H54 (cell line): ENCODE measurements at regions not wholly inside any gene's neighbourhood (a gene's known extent, or its start where the extent isn't known, plus 50 kb on each side); places are given as distances from the start of the nearest gene placed in this dataset.
"Not testable (repeated sequence)": the region's sequence is repeated elsewhere in the genome, so short reads cannot be mapped to it uniquely, and the experiment has no call there.

Source experiments
- DNase-seq: peaks from one replicate; pipeline ENCODE4 v3.0.0; 2011; ENCODE audit warnings: low spot score, mixed read lengths; ENCODE audit not compliant: insufficient read length
- FAIRE-seq: peaks from 3 replicates; lab custom pipeline; 2011; peaks lifted over from hg19 to GRCh38; lab: Jason Lieb, UNC
- POLR2A ChIP-seq: IDR thresholded peaks from 2 replicates; pipeline ENCODE4 v1.6.1; 2011; ENCODE audit warnings: low read depth, mild to moderate bottlenecking, low read length

DNA sequence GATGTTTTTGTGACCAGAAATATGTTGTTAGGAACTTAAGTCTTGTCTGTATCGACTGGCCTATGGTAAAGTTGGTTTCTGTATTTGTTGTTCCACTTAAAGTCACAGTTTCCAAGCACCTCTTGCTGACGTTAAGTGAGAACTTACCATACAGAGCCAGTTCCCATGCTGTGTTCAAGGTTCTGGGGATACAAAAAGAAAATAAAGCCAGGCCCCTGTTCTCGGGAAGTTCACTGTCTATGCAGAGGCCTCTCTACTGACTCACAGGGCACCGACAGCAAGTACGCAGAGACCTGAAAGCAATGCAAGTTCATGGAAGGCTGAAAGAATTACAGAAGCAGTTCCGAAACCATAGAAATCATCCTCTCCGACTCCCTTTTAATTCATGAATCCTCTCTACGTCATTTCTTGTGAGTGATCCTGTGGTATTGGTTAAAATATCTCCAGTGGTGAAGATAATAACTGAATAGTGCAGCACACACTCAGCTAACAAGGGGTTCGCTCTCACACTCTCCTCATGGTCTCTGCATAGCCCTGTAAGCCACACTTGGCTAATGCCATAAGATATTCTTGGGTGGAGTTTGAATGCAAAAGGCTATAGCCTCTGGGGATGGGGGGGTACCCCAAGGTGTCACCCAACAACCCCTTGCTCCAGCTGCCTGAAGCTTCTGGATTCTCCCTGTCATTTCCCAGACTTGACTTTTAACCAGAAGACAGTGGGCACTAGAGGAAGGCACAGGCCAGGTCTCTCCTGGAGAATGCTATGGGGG, 91.2 kb upstream of the EXOC2 start:
- FAIRE-seq = no peak

DNA sequence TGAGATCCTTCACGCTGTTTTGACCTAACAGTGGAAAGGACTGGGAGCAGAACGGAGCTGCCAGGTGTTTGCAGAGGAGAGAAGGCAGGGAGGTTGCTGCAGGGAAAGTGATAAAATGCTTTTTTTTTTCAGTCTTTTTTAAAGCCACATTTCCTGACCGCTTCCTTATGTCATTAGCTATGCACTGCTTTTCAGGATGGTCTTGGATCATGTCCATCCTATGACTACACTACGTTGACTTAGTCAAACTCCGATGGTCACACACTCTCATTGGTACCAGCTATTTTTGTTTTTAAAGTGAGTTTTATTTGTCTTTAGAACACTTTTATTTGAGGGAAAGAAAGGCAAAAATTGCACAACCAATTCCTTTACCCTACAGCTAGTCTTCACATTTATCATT, 89.2 kb upstream of the EXOC2 start:
- FAIRE-seq (no peak), DNase-seq (no peak)
- TF ChIP-seq POLR2A = no peak

More for the DNA sequence above, 91.2 kb upstream of the EXOC2 start:
- TF ChIP-seq POLR2A = no peak
- no peak for DNase-seq

DNA sequence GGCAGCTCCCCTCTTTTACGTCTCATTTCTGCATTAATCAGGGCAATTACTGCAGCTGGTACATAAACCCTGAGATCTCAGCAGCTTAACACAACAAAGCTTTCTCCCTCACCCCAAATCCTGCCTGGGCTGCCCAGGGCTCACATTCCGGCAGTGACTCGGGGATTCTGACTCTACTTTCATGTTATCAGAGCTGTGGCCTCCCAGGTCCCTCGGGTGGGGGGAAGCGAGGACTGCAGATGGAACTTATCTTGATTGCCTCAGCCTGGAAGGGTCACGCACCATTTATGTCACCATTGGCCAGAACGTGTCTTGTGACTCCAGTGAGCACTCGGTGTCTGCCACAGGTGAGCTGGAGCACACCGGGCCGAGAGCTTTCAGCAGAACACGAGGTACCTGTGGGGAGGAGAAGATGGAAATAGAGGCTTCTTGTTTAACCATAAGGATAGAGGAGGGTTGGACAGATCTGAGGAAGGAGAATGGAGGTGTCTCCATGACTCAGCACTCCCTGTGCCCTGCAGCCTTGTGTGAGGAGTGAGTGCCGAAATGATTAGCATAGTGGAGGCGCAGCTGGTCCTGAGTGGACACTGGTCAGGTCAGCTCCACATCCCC, 88.5 kb upstream of the EXOC2 start:
- no peak for FAIRE-seq
- no peak for DNase-seq
- TF ChIP-seq POLR2A = no peak

DNA sequence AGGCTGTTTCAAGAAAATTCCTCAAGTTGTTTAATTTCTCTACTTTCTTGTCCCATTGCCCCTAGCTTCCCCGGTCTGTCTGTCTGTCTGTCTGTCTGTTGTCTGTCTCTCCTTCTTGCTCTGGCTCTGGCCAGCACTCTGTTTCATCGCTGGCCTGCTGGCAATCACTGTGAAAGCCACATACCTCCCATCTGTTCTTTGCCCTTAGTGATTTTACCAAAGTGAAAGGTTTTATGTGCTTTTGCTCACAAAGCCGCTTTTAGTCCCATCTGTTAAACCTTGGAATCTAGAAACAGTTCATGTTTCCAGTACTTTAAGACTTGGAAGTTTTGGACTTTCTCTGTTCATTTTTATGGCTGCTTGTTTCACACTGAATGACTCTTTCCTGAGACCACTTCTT, 87.8 kb upstream of the EXOC2 start:
- FAIRE-seq (no peak), DNase-seq (no peak)
- TF ChIP-seq POLR2A = no peak

DNA sequence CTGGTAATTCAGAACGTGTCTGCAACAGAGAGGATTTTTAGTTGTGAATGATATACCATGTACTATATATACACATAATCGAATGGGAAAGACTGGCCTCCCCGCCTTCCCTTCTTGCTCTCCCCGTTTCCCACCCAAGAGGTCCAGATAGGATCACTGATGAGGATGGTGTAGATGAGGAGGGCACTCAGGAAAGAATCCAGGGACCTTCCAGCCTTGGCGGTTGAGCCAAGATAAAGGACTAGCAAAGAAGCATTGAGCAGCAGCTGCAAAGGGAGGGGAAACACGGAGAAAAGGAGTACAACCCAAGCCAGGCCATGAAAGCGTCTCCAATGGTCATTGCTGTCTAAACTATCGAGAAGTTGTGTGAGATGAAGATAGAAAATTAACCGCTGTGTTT, 84.0 kb upstream of the EXOC2 start:
- TF ChIP-seq POLR2A = no peak
- FAIRE-seq (no peak), DNase-seq (no peak)

DNA sequence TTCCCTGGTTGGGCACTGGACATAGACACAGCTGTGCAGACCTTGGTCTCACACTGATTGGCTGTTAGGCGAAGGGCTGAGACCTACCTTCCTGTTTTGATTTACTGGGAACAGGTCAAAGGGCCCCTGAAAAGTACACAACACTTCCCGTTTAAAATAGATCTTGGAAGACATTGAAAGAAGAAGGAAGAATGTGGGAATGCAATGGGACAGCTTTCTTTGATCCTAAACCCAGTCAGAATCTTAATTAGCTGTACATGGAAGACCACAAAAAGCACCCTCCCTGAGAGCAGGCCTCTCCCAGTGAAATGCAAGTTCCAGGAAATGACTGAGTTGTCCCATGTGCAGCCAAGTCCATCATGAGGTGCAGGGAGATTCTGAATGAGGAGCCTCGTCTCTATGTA, 83.6 kb upstream of the EXOC2 start:
- no peak for DNase-seq
- no peak for TF ChIP-seq POLR2A
- no peak for FAIRE-seq

DNA sequence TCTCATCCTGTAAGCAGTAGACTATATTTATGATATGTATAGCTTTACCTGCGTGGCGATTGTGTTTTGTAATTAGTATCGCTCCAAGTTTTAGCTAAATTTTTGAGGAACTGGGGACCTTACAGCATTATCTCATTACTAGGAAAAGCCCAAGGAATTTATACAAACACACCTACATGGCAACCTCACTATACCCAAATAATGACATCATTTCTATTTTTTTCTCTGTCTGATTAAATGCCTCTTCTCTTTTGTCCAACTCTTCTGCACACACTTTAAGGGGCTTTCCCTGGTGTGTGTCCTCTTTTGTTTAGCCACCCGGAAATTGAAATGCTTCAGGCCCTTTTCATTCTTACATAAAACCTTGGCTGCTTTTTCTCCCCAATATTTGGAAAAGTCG, 82.9 kb upstream of the EXOC2 start:
- DNase-seq (no peak), FAIRE-seq (no peak)
- TF ChIP-seq POLR2A = no peak

DNA sequence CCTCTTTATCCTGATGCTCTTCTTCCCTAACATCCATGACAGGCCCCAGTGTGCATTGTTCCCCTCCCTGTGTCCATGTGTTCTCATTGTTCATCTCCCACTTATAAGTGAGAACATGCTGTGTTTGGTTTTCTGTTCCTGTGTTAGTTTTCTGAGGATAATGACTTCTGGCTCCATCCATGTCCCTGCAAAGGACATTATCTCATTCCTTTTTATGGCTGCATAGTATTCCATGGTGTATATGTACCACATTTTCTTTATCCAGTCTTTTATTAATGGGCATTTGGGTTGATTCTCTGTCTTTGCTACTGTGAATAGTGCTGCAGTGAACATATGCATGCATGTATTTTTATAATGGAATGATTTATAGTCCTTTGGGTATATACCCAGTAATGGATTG, 78.7 kb upstream of the EXOC2 start:
- FAIRE-seq, DNase-seq: not testable (repeated sequence)

DNA sequence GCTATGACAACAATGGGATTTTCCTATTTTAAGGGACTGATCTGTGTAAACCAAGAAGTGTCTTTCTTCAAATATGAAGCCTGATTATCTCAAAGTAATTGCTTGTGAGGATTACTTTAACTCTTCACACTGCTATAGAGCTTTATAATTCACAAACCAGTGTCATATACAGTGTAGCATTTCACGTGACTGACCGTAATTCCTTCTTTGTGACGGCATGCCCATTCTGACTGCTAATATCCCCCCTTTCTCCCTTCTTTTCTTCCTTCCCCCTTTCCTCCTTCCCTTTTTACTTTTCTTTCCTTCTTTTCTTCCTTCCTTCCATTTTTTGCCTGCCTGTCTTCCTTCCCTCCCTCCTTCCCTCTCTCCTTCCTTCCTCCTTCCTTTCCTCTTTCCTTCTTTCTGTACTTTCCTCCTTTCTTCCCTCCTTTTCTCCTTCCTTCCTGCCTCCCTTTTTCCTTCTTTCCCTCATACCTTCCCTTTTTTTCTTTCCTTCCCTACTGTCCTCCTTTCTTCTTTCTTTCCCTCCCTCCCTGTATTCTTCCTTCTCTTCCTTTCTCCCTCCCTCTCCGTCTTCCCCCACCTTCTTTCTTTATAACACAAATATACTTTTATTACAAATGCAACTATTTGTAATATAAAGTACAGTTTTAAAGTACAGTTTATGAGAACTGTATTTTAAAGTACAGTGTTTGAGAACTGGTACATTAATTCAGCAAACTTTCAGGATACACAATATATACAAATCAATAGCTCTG, 75.0 kb upstream of the EXOC2 start:
- FAIRE-seq (no peak), DNase-seq (no peak)
- no peak for TF ChIP-seq POLR2A

DNA sequence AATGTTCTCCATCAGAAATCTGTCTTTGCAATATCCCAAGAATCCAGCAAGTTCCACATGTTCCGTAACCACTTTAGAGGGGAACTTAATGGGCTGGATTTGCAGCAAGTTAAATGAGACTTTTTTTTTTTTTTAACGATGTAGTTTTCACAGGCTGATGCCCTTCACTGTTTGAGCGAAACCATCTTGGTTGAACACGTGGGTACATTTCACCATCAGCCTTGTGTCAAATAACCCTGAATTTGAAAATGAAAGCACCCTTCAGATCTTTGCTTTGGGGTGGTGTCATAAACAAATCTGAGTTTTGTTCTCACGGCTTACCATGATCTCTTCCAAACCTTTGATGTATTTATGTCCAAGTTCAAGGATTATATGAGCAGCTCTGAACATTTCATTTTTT, 73.7 kb upstream of the EXOC2 start:
- no peak for TF ChIP-seq POLR2A
- FAIRE-seq (no peak), DNase-seq (no peak)

DNA sequence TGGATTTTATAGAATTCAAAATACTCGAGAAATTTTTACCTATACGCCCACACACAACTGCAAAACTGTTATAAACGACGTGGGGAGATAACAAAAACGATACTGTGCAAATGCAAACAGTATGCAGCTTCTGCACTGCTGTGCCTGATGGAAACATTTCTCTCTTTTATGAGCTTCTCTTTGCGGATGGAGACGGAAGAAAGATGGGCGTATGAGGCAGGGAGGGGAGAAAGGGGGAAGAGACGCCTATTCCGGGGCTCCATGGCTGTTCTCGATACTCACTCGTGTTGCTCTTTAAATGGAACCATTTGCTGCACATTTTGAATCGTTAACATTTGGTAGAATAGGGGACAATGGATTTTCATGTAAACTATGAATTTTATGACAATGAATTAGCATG, 69.1 kb upstream of the EXOC2 start:
- no peak for FAIRE-seq
- no peak for TF ChIP-seq POLR2A
- DNase-seq = no peak

DNA sequence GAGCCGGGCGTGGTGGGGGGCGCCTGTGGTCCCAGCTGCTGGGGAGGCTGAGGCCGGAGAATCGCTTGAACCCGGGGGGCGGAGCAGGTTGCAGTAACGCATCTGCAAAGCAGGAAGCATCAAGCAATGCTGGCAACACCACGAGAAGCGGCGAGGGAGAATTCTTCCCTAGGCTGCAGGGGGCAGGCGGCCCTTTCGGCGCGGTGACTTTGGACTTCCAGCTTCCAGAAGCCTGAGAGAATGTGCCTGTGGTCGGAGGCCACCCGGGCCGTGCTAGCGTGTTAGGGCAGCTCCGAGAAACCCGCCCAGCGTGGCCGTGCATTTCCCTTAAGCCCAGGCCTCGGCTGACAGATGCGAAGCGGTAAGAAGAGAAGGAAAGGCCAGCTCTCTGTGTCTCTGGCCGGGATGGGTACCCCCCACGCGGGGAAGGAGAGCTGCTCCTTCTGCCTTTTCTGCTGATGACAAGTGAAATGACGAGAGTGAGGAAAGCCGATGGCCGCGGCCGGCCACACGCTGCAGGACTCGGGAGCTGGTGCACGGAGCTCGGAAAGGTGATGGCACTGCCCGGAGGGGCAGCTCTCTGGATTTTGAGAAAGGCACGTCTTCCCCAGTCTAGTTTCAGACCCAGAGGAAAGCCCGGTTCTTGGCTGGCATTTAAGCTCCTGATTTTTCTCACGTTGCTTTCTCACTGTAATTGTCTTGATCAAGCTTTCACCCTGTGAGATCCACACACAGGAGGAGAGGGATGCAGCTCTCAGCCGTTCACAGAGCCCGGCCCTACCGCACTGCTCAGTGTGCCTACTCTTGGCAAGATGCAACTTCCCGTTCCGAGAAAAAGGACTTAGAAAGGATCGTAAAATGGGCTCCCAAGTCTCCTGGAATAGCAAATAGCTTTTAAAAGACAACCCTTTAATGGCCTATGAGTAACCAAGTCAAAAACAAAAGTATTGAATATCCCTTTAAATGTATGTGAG, 68.3 kb upstream of the EXOC2 start:
- DNase-seq (no peak), FAIRE-seq (no peak)
- no peak for TF ChIP-seq POLR2A

DNA sequence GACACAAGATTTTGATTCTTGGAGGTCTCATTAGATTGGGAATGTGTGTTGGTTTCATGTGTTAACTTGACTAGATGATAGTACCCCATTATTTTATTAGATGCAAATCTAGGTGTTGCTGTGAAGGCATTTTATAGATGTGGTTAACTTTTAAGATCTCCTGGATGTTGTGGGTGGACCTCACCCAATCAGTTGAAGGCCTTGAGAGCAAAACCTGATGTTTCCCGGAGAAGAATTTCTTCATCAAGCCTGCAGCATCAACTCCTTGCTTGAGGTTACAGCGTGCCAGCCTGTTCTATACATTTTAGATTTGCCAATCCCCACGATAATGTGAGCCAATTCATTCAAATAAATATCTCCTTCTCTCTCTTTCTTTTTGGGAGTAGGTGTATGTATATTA, 66.8 kb upstream of the EXOC2 start:
- DNase-seq (no peak), FAIRE-seq (no peak)
- no peak for TF ChIP-seq POLR2A
